Sigmoid colon (tissue), 6 donors: ENCODE measurements at regions not wholly inside any gene's neighbourhood (a gene's known extent, or its start where the extent isn't known, plus 50 kb on each side); places are given as distances from the start of the nearest gene placed in this dataset.

Experiments used
- DNase-seq: peaks from one replicate; pipeline ENCODE4 v3.0.0-alpha.2; 2019
- H3K27ac ChIP-seq, 4 donors: fragments of 200-600 bp; sonication (generic); one replicate each; pipeline ENCODE4 v1.5.1; 2016 to 2019; ENCODE audit warnings: mild to moderate bottlenecking in 1 of 4
- H3K27me3 ChIP-seq, 3 donors: fragments of 200-600 bp; sonication (generic); one replicate each; pipeline ENCODE4 v1.5.1; 2019; ENCODE audit warnings: mild to moderate bottlenecking in 1 of 3
- H3K36me3 ChIP-seq, 4 donors: fragments of 200-600 bp; sonication (generic); one replicate each; pipeline ENCODE4 v1.5.1; 2016 to 2019
- H3K4me1 ChIP-seq, 4 donors: fragments of 200-600 bp; sonication (generic); one replicate each; pipeline ENCODE4 v1.5.1; 2017 to 2019
- H3K4me3 ChIP-seq, 4 donors: fragments of 200-600 bp; sonication (generic); one replicate each; pipeline ENCODE4 v1.5.1; 2017 to 2019; ENCODE audit warnings: mild to moderate bottlenecking in 2 of 4, moderate library complexity in 1 of 4
- H3K9me3 ChIP-seq, 4 donors: fragments of 200-600 bp in 3 of 4; sonication (generic) in 3 of 4; one replicate each; pipeline versions ENCODE4 v1.5.1 to v1.6.1; 2013 to 2019
- CTCF ChIP-seq, 4 experiments: fragments of 450-650 bp in 3 of 4; fragments of 200-600 bp in 1 of 4; IDR thresholded peaks; one replicate each; pipeline ENCODE4 v1.5.1; 2016 to 2019; ENCODE audit warnings: antibody characterized with exemption in 4 of 4, mild to moderate bottlenecking in 3 of 4, moderate library complexity in 2 of 4
- EP300 ChIP-seq, 4 donors: sonication (generic); formaldehyde crosslinking; IDR thresholded peaks; one replicate each; pipeline ENCODE4 v1.6.1; 2017; ENCODE audit warnings: antibody characterized with exemption in 4 of 4
- POLR2A ChIP-seq, 2 donors: fragments of 450-650 bp; IDR thresholded peaks; one replicate each; pipeline ENCODE4 v1.6.1; 2016; ENCODE audit warnings: antibody characterized with exemption in 2 of 2, mild to moderate bottlenecking in 2 of 2, moderate library complexity in 2 of 2
- POLR2AphosphoS5 ChIP-seq, 4 donors: sonication (generic); formaldehyde crosslinking; IDR thresholded peaks; one replicate each; pipeline ENCODE4 v1.6.1; 2017; ENCODE audit warnings: antibody characterized with exemption in 4 of 4
- WGBS, 2 donors: extraction: QIAGEN DNeasy Blood & Tissue Kit; methylation state at CpG; one replicate each; pipeline ENCODE4 v1.1.7; 2013; 5-methylcytosine and 5-hydroxymethylcytosine counted together
- intact Hi-C: fragments of 100-400 bp; cut with DNase I; formaldehyde crosslinking; loops from one replicate; pipeline ENCODE4 v1.15.1; 2023
- donor health status: healthy with polysubstance abuse.
- donor health status: healthy.

- Histone ChIP-seq H3K9me3 (no peaks in the 10 kb centered on the region), H3K27ac (no peak overlapping the region), H3K36me3 (no peaks in the 10 kb centered on the region), H3K4me3 (no peak overlapping the region), H3K27me3 (no peaks in the 10 kb centered on the region), H3K4me1 (peaks cover 0 to 8% (median 4%) of the 10 kb centered on the region in 4 donors)
- no peak for DNase-seq
- intact Hi-C loops, result no loop called here
- 87% methylated on average over 6 of the region's 6 CpGs for WGBS, 2 donors
- TF ChIP-seq EP300 (IDR thresholded peaks at IDR 0.05) (no peak), CTCF (IDR thresholded peaks at IDR 0.05) (no peak), POLR2A (IDR thresholded peaks at IDR 0.05) (no peak), POLR2AphosphoS5 (IDR thresholded peaks at IDR 0.05) (no peak)
These were observed 487.7 kb downstream of the MAT2B start for GRCh38 chr5:163993126-163993525.

- intact Hi-C loops, result no loop called here
These were observed 489.8 kb downstream of the MAT2B start for GRCh38 chr5:163995206-163995605.

GRCh38 chr5:163997965-163998364, 492.5 kb downstream of the MAT2B start:
- H3K4me1 ChIP-seq, result peaks cover 0 to 27% (median 16%) of the 10 kb centered on the region in 4 donors
- H3K4me3 ChIP-seq, result no peak overlapping the region
- no peak for DNase-seq
- H3K27ac ChIP-seq, result no peak overlapping the region
- TF ChIP-seq POLR2AphosphoS5 (IDR thresholded peaks at IDR 0.05), result no peak
- TF ChIP-seq EP300 (IDR thresholded peaks at IDR 0.05), result no peak
- no peak for TF ChIP-seq CTCF (IDR thresholded peaks at IDR 0.05)
- no peak for TF ChIP-seq POLR2A (IDR thresholded peaks at IDR 0.05)
- no peaks in the 10 kb centered on the region for H3K36me3 ChIP-seq
- intact Hi-C loops, result no loop called here
- H3K9me3 ChIP-seq, result no peaks in the 10 kb centered on the region
- no peaks in the 10 kb centered on the region for H3K27me3 ChIP-seq

More at GRCh38 chr5:163995206-163995605, 489.8 kb downstream of the MAT2B start:
- H3K4me1 ChIP-seq, result peaks cover 0 to 8% (median 5%) of the 10 kb centered on the region in 4 donors
- no peak for DNase-seq
- no peak overlapping the region for H3K27ac ChIP-seq
- no peak overlapping the region for H3K4me3 ChIP-seq
- H3K36me3 ChIP-seq, result no peaks in the 10 kb centered on the region
- H3K27me3 ChIP-seq, result no peaks in the 10 kb centered on the region
- WGBS, 2 donors, result 54 to 85% methylated on average over 4 of the region's 4 CpGs
- no peaks in the 10 kb centered on the region for H3K9me3 ChIP-seq
- TF ChIP-seq EP300 (IDR thresholded peaks at IDR 0.05), result no peak
- TF ChIP-seq POLR2AphosphoS5 (IDR thresholded peaks at IDR 0.05), result no peak
- TF ChIP-seq CTCF (IDR thresholded peaks at IDR 0.05), result no peak
- TF ChIP-seq POLR2A (IDR thresholded peaks at IDR 0.05), result no peak

GRCh38 chr5:164000241-164000640, 494.8 kb downstream of the MAT2B start:
- no peak overlapping the region for H3K4me3 ChIP-seq
- peaks cover 0 to 23% (median 17%) of the 10 kb centered on the region in 4 donors for H3K4me1 ChIP-seq
- H3K36me3 ChIP-seq, result no peaks in the 10 kb centered on the region
- DNase-seq, result no peak
- WGBS, 2 donors, result 67 to 89% methylated on average over 3 of the region's 3 CpGs
- intact Hi-C loops, result no loop called here
- peak overlapping the region in 1 of 4 donors; percentile 77 for H3K27ac ChIP-seq
- no peaks in the 10 kb centered on the region for H3K27me3 ChIP-seq
- TF ChIP-seq EP300 (IDR thresholded peaks at IDR 0.05) (no peak), POLR2AphosphoS5 (IDR thresholded peaks at IDR 0.05) (no peak), POLR2A (IDR thresholded peaks at IDR 0.05) (no peak), CTCF (IDR thresholded peaks at IDR 0.05) (no peak)
- H3K9me3 ChIP-seq, result no peaks in the 10 kb centered on the region

- 87 to 90% methylated on average over 3 of the region's 3 CpGs for WGBS, 2 donors
- no peaks in the 10 kb centered on the region for H3K36me3 ChIP-seq
- DNase-seq, result no peak
- H3K4me3 ChIP-seq, result no peak overlapping the region
- no peaks in the 10 kb centered on the region for H3K27me3 ChIP-seq
- H3K27ac ChIP-seq, result peak overlapping the region in 3 of 4 donors; percentile 51 to 77 (median 58)
- peaks cover 0 to 23% (median 17%) of the 10 kb centered on the region in 4 donors for H3K4me1 ChIP-seq
- TF ChIP-seq POLR2A (IDR thresholded peaks at IDR 0.05) (no peak), POLR2AphosphoS5 (IDR thresholded peaks at IDR 0.05) (peak; percentile 14 to 84 (median 78))
- H3K9me3 ChIP-seq, result no peaks in the 10 kb centered on the region
- intact Hi-C loops, result no loop called here
These were observed 495.4 kb downstream of the MAT2B start for GRCh38 chr5:164000819-164001218.
